ENCODE measurements at regions not wholly inside any gene's neighbourhood (a gene's known extent, or its start where the extent isn't known, plus 50 kb on each side); places are given as distances from the start of the nearest gene placed in this dataset.
"Not testable (repeated sequence)": the region's sequence is repeated elsewhere in the genome, so short reads cannot be mapped to it uniquely, and the experiment has no call there.

DNA sequence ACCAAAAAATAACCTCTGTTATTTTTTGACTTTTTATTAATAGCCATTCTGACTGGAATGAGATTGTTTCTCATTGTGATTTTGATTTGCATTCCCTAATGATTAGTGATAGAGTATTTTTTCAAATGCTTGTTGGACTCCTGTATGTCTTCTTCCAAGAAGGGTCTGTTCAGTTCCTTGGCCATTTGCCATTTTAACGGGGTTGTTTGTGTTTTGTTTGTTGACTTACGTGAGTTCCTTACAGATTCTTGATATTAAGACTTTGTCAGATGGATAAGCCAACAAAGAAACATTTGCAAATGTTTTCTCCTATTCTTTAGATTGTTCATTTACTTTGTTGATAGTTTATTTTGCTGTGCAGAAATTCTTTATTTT is 651.6 kb upstream of the LRFN5 start:
- no peak overlapping the region for H3K27ac ChIP-seq
- DNase-seq (ENCODE audit: low read depth, low spot score): no peak

DNA sequence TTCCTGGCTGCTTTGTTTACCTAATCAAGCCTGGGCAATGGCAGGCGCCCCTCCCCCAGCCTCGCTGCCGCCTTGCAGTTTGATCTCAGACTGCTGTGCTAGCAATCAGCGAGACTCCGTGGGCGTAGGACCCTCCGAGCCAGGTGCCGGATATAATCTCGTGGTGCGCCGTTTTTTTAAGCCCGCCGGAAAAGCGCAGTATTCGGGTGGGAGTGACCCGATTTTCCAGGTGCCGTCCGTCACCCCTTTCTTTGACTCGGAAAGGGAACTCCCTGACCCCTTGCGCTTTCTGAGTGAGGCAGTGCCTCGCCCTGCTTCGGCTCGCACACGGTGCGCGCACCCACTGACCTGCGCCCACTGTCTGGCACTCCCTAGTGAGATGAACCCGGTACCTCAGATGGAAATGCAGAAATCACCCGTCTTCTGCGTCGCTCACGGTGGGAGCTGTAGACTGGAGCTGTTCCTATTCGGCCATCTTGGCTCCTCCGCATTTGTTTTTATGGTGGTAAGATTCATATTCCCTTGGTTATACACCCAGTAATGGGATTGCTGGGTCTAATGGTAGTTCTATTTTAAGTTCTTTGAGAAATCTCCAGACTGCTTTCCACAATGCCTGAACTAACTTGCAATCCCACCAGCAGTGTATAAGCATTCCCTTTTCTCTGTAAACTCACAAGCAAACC is 652.1 kb upstream of the LRFN5 start:
- DNase-seq (ENCODE audit: low read depth, low spot score); H3K27ac ChIP-seq: not testable (repeated sequence)

DNA sequence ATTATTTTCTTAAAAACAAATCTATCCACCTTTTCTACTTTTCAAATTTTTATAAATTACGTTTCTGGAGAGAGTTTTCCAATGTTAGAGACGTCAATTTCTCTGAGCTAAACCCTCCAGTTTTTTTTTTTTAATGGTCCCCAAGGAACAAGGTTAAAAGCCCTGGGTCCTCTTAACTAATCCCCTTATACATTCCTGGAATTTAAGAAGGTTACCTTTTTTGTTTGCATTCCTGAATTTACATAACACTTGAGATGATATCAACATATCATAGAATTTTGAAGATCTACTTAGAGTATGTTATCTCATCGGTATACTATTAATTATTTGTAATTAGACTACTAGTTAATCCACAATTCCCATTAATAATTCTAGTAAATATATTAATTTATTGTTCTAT is 662.2 kb upstream of the LRFN5 start:
- no peak for DNase-seq (ENCODE audit: low read depth, low spot score)
- no peak overlapping the region for H3K27ac ChIP-seq

DNA sequence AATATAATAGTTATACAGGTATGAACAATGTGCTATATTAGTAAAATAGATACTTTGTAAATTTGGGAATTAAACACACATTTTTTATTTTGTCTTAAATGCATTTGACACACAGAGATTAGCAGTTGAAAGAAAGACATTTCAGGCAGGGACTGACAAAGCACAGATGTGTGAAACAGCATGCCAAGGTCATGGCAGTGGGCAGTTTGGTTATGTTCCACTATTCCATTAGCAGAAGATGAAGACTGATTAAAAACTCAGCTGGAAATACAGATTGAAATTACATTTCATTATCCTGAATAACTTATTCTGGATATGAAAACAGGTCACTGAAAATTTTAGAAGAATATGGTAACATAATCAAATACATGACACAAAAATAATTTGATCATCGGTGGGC is 669.8 kb upstream of the LRFN5 start:
- H3K27ac ChIP-seq: no peak overlapping the region
- no peak for DNase-seq (ENCODE audit: low read depth, low spot score)

DNA sequence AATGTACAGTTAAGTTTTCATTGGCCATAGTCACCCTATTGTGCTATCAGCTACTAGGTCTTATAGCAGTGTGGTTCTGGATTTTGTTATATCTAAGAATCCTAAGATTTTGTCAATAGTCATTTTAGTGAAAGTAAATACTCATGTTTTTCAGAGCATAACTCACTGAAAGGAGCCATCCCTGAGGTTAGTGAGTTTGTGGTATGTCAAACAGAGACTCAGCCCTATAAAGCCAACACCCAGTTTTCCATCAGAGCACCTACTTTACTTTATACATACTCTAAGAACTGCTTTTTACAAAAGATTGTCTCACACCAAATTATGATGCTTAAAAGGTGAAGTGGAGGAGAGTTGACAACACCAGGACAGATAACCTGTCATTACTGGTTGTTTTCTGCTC is 686.3 kb upstream of the LRFN5 start:
- H3K27ac ChIP-seq: no peak overlapping the region
- no peak for DNase-seq (ENCODE audit: low read depth, low spot score)

DNA sequence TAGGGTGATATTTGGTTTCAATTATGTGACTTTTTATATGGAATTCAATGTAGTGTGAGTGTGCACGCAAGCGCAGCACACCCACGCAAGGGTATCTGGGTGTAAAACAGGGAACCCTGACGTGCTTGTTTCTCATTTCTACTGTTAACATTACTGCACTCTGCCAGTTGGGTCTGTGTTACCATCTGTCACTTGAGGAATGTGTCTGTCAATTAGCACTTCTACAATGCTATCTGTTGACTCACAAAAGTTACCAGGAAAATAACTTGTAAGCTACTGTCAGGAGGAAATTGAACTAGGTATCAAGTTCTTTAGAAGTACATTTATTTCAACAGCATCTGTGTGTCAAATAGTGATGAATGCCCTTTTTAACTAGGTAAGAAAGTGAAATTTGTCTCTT is 695.5 kb upstream of the LRFN5 start:
- no peak for DNase-seq (ENCODE audit: low read depth, low spot score)
- no peak overlapping the region for H3K27ac ChIP-seq

DNA sequence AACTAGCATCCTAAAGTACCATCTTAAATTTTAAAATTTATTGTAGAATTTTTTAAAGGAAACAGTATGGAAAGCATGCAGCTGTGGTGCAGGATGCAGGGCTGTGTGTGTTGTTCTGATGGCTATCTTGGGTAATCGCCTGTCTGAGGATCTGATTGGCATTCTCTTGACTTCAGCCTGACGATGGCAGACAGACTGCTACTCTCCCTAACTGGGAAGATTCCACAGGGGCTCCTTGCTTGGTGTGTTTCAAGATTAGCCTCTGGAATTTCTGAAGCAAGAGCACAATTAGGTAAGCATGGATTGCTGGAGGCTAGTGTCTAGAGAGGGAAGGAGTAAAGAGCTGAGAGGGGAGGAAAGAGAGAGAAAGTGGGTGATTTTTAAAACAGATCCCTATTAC is 696.8 kb upstream of the LRFN5 start:
- H3K27ac ChIP-seq: no peak overlapping the region
- DNase-seq (ENCODE audit: low read depth, low spot score): no peak

DNA sequence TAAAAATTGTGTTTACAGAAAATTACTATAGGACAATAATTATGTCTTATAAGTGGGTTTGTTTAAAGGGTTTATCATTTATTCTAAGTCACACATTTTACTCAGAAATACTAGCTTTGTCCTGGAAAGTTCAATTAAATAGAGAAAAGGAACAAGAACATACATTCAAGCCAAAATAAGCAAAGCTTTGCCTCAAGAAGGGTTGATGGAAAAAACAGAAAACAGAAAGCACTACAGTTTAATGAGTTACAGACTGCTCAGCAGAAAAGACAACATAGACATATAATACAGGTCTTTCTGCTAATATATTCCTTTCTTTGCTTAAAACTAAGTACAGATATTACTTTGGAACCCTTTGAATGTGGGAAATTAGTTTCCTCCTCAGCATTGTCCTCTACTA is 703.0 kb upstream of the LRFN5 start:
- no peak for DNase-seq (ENCODE audit: low read depth, low spot score)
- no peak overlapping the region for H3K27ac ChIP-seq

DNA sequence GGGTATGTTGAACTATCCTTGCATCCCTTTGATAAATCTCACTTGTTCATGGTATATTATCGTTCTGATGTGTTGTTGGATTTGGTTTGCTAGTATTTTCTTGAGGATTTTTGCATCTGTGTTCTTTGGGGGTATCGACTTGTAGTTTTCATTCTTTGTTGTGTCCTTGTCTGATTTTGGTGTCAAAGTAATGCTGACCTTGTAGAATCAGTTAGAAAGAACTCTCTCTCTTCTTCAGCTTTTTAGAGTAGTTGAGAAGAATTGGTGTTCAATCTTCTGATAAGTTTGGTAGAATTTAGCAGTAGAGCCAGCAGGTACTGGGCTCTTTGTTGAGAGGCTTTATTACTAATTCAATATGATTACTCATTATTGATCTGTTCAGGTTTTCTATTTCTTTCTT is 707.2 kb upstream of the LRFN5 start:
- H3K27ac ChIP-seq: no peak overlapping the region
- DNase-seq (ENCODE audit: low read depth, low spot score): no peak

DNA sequence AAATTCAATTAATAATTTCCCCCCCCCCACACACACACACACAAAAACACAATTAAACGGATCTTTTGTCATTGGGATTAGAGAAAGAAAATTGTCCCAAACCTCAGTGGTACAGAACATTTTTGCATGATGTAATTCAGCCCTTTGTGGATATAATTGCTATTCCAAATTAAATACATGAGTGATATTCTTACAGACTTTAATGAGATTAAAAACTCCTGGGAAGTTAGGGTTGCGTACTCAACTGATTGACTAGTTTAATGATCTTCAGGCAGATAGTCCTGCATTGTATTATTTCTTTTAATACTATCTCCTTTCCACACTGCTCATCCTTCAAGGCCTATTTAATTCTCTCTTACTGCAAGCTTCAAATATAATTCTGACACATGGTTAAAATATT is 711.8 kb upstream of the LRFN5 start:
- no peak overlapping the region for H3K27ac ChIP-seq
- DNase-seq (ENCODE audit: low read depth, low spot score): no peak

DNA sequence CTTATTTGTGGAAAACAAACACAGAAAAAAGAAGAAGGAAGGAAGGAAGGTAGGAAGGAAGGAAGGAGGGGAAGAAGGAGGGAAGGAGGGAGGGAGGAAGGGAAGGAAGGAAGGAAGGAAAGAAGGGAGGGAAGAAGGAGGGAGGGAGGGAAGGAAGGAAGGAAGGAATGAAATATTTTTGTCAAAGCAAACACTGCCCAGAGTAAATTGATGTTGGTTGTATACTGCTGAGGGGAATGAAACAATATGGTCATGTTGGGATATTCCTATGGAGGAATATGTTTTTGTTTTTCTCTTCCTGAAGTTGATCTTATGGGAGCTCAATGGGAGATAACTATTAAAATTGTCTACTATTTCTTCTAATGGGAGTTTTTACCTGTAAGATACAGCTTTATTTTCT is 717.5 kb upstream of the LRFN5 start:
- DNase-seq (ENCODE audit: low read depth, low spot score): no peak
- no peak overlapping the region for H3K27ac ChIP-seq

DNA sequence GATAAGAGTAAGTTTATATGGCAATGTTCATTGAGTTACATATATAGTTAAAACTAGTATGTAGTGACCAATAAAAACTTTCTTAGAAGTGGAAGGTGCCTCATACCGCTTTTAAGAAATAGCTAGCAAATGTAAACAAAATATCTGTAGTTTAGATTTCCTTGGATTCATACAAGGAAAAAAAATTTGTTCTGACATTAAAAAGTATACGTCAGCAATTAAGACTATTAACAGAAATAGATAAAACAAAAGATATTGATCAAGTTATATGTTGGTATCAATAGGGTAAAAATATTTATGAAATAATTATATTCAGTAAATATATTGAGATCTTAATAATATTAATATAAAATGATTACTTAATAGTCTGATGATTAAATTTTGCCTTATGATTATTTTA is 718.8 kb upstream of the LRFN5 start:
- no peak for DNase-seq (ENCODE audit: low read depth, low spot score)
- no peak overlapping the region for H3K27ac ChIP-seq

DNA sequence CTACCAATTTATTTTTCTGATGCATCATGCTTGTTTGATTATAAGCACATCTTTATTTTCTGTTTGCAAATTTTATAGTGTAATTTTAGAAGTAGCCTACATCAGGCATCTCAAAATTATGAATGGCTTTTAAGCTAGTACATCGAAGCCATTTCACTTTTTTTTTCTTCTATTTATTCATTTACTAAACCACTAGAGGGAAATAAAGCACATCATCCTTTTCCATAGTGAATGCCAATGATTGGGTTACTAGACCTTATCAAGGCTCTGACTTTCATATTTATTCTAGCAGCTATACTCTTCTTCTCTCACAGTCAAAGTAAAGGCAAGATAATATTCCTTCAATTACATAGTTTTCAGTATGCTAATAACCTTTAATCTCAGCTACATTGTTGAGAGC is 736.4 kb upstream of the LRFN5 start:
- no peak overlapping the region for H3K27ac ChIP-seq
- no peak for DNase-seq (ENCODE audit: low read depth, low spot score)

DNA sequence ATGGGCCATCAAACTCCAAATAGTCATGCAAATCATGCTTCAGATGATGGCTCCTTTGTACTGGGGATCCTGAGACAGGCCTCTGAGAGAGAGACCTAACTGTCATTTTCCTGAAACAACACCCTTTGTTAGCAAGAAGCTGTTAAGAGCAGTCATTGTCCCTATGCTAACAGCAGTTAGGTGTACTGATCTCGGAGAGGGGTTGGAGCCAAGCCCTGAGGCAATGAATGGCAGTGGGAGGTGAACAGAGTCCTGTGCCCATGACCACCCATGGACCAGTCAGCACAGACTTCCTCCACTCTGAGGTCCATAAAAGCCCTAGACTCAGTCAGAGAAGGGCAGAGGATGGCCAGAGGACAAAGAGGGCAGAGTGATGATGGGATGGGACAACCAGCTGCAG is 747.6 kb upstream of the LRFN5 start:
- DNase-seq (ENCODE audit: low read depth, low spot score): no peak
- H3K27ac ChIP-seq: no peak overlapping the region

DNA sequence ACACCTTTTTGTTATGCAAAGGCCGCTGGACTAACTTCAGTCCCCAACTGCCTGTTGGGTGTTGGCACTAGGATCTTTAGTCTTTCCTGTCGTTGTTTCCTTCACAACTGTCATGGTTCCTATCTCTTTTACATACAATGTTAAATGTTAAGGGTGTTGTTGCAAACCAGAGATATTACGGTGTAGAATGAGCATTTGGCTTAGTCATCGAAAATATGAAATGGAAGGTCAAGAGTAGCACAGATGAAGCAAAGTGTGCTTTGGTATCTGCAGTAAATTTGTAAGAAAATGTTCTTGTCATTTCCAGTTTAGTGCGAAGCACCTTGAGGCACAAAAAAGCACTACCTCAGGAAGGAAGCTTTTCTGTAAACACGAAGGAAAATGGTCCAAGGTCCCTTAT is 751.3 kb upstream of the LRFN5 start:
- no peak overlapping the region for H3K27ac ChIP-seq
- no peak for DNase-seq (ENCODE audit: low read depth, low spot score)

DNA sequence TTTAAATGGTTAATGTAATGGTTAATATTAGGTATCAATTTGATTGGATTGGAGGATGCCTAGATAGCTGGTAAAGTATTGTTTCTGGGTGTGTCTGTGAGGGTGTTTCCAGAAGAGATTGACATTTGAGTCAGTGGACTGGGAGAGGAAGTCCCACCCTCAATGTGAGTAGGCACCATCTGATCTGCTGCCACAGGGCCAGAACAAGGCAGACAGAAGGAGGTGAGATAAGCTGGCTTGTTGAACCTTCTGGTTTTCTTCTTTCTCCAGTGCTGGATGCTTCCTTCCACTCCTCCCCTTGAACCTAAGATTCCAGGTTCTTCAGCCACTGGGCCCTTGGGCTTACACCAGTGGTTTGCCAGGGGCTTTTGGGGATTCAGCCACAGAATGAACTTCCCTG is 756.5 kb upstream of the LRFN5 start:
- no peak overlapping the region for H3K27ac ChIP-seq
- no peak for DNase-seq (ENCODE audit: low read depth, low spot score)

DNA sequence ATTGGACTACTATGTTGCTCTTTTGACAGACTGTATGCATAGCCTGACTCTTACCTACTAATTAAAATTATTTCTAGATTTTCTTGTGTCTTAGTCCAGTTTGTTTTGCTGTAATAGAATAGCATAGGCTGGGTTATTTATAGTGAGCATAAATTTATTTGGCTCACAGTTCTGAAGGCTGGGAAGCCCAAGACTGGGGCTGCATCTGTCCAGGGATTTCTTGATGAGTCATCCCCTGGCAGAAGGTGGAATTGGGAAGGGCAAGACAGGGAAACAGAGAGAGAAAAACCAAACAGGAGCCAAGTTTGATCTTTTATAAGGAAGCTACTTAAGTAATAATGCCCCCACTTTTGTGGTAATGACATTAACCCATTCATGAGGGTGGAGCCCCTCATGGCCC is 759.2 kb upstream of the LRFN5 start:
- DNase-seq (ENCODE audit: low read depth, low spot score): no peak
- no peak overlapping the region for H3K27ac ChIP-seq

DNA sequence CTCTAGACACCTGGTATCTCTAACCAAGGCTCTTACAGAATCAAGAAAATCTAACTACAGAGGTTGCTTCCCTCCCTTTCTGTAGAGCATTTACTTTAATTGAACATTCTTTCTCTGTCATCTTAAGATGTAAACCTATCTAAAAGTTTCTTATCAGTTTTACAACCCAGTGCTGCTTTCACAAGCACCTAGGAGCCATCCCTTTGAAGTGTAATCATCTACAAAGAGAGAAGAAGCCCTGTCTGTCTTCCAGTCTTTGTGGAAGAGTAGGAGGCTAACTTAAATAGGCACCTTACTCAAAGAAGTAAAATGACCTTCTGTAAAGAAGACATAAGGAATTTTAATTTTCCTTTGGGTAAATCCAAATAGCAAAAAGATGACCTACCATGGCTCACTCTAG is 763.9 kb upstream of the LRFN5 start:
- no peak for DNase-seq (ENCODE audit: low read depth, low spot score)
- H3K27ac ChIP-seq: no peak overlapping the region

DNA sequence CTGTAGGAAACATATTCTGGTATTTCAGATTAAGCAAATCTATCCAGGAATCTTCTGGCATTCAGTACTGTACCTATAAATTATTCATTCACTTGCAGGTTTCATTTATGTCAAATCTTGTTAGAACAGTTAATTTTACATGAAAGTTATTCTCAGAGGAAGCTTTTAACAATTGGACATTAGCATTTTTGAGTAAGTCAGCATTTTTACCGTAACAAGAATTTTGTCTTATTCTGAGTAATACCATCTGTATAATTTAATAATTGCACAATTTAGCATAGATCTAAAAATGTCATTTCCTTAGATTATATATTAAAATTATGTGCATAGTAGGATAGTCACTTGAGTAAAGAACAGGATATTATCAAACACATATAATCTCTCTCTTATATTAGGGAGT is 764.8 kb upstream of the LRFN5 start:
- DNase-seq (ENCODE audit: low read depth, low spot score): no peak
- H3K27ac ChIP-seq: no peak overlapping the region

DNA sequence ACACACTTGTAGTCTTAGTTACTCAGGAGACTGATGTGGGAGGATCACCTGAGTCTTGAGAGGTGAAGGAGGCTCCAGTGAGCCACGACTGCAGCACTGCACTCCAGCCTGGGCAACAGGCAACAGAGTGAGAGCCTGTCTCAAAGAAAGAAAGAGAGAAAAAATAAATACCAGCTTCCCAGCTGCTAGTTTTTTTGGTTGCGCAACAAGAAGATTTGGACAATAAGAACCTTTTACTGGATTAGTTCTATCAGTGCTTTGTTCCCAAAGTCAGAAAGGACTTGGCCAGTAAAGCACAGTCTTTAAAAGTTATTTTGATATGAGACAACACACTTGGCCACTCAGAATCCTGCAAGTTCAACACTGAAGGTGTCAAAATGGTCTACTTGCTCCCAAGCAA is 768.1 kb upstream of the LRFN5 start:
- DNase-seq (ENCODE audit: low read depth, low spot score): no peak

DNA sequence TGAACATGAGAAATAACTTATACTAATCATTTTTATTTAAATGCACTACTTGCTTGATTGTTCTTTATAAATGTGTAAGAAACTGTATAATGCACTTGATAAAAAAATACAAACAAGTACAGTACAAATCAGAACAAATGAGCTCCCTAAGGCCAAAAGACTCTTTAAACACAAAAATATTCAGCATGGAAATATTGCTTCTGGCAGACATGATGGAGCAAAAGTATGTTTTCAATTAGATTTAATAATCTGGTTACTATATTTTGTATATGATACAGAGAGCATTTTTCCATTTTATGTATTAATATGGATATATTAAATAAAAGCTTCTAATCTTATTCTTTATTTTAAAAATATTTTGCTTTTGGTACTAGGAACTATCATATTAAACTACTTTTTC is 800.2 kb upstream of the LRFN5 start:
- H3K27ac ChIP-seq: no peak overlapping the region

More for the DNA sequence above, 768.1 kb upstream of the LRFN5 start:
- H3K27ac ChIP-seq: no peak overlapping the region

DNA sequence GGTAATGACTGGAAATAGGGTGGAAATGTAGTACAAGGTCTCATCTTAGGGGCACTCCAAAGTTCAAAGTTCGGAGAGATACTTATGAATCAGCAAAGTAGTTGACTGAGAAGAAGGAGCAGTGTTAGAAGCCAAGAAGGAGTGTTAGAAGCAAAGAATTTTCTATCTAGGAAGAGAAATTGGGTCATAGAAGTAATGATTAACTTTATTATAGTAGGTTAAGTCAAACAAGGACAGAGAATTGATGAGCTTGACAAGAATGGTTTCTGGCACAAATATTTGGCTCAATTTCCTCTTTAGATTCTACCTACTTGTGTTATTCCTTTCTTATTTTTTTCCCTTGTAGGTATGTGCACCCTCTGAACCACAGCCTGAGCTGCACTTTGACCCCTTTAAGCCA is 810.5 kb upstream of the LRFN5 start:
- DNase-seq (ENCODE audit: low read depth, low spot score): no peak
- H3K27ac ChIP-seq: no peak overlapping the region

More for the DNA sequence above, 800.2 kb upstream of the LRFN5 start:
- DNase-seq (ENCODE audit: low read depth, low spot score): no peak

DNA sequence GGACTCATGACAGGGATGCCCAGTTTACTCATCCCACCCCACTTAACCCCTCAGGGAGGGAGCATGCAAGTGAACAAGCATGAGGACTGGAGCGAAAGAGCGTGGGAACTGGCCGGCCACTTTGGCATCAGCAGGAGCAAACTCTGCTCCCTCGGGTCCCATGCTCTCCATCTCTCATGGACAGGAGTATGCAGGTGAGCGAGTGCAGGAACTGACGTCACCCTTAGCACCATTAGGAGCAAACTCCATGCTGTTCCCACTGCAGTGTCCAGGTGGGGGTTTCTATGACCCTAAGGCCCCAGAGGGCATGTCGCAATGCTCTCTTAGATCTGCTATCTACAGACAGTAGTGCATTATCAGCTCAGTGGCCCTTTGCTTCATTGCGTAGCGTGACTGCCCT is 821.8 kb upstream of the LRFN5 start:
- no peak for DNase-seq (ENCODE audit: low read depth, low spot score)
- no peak overlapping the region for H3K27ac ChIP-seq
